ENCODE measurements at regions not wholly inside any gene's neighbourhood (a gene's known extent, or its start where the extent isn't known, plus 50 kb on each side); places are given as distances from the start of the nearest gene placed in this dataset.

DNA sequence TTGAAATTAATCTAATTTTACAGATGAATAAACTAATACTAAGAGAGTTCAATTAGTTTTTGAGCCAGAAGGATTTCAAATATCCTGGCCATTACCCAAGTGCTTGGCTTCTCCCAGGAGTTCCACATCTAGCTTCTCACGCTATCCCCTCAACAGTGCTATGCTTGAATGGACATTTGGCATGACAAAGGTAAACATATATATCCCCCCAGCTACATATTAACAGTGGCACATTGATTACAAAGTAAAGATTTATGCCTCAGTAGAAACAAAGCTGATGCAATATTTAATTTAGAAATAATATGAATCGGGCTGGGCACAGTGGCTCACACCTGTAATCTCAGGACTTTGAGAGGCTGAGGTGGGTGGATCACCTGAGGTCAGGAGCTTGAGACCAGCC lies 434.6 kb upstream of the PRMT6 start:
- H3K4me2 ChIP-seq (ENCODE audit: insufficient read depth, low read length, poor library complexity, severe bottlenecking): no peak overlapping the region
- no peak overlapping the region for H2BK5ac ChIP-seq (ENCODE audit: low read length)
- H3K9me3 ChIP-seq (replicated peaks in 1 of 2; ENCODE audit: control insufficient read depth in 2 of 2, insufficient read depth in 1 of 2, low read depth in 1 of 2, low read length in 2 of 2): no peaks in the 10 kb centered on the region
- no peaks in the 10 kb centered on the region for H3K4me1 ChIP-seq (ENCODE audit: control insufficient read depth in 2 of 2, insufficient read depth in 1 of 2, low read depth in 1 of 2, low read length in 2 of 2)
- H3K23ac ChIP-seq (ENCODE audit: low read depth, low read length, poor library complexity): no peak overlapping the region
- H4K91ac ChIP-seq (ENCODE audit: low read depth, low read length, poor library complexity): no peak overlapping the region
- no peak overlapping the region for H4K8ac ChIP-seq (ENCODE audit: low read depth, low read length)
- H3K36me3 ChIP-seq (replicated peaks in 1 of 2; ENCODE audit: control insufficient read depth in 2 of 2, insufficient read depth in 2 of 2, low read length in 2 of 2): no peaks in the 10 kb centered on the region
- H2AFZ ChIP-seq (ENCODE audit: low read length): no peak overlapping the region
- no peak overlapping the region for H2BK12ac ChIP-seq (ENCODE audit: low read length)
- no peak overlapping the region for H3K4ac ChIP-seq (ENCODE audit: low read length)
- no peak overlapping the region for H3K14ac ChIP-seq (ENCODE audit: low read length)
- H2BK120ac ChIP-seq (ENCODE audit: low read depth, low read length): no peak overlapping the region
- no peaks in the 10 kb centered on the region for H3K27me3 ChIP-seq (ENCODE audit: control insufficient read depth in 3 of 3, insufficient read depth in 3 of 3, low read depth in 1 of 3, low read length in 3 of 3)
- H3K4me3 ChIP-seq (ENCODE audit: low read length in 2 of 2): no peak overlapping the region
- DNase-seq (ENCODE audit: low spot score): no peak
- H3K79me1 ChIP-seq (ENCODE audit: low read depth, low read length): no peaks in the 10 kb centered on the region
- H2AK5ac ChIP-seq (ENCODE audit: low read depth, low read length): no peak overlapping the region
- no CpG with 5 or more reads among the region's 2 CpGs for WGBS, 2 donors (ENCODE audit: extremely low coverage in 2 of 2, insufficient read length in 2 of 2, insufficient replicate concordance in 1 of 2)
- H3K27ac ChIP-seq (replicated peaks; ENCODE audit: low read length): no peak overlapping the region
- no peak overlapping the region for H3K18ac ChIP-seq (ENCODE audit: low read length)
- H3K9ac ChIP-seq (ENCODE audit: low read depth, low read length, poor library complexity): no peak overlapping the region
- no peak overlapping the region for H2BK15ac ChIP-seq (ENCODE audit: low read length)

DNA sequence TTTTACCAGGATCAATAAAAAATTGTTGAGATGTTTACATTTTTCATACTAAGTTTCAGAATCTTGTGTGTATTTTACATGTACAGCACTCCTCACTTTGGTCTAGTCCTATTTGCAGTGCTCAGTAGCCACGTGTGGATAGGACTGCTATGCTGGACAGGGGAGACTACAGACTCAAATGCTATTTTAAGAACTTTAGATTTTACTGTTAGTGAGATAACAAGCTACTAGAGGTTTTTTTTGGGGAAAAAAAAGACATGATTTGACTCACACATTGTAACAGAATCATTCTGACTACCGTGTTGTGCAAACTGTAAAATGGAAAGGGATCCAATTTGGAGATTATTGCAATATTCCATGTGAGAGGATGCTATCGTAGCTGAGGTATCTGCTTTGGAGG lies 418.9 kb upstream of the PRMT6 start:
- H2BK5ac ChIP-seq (ENCODE audit: low read length): no peak overlapping the region
- no peak overlapping the region for H4K91ac ChIP-seq (ENCODE audit: low read depth, low read length, poor library complexity)
- H3K18ac ChIP-seq (ENCODE audit: low read length): no peak overlapping the region
- no peaks in the 10 kb centered on the region for H3K79me1 ChIP-seq (ENCODE audit: low read depth, low read length)
- no peak overlapping the region for H4K8ac ChIP-seq (ENCODE audit: low read depth, low read length)
- H2BK12ac ChIP-seq (ENCODE audit: low read length): no peak overlapping the region
- no peaks in the 10 kb centered on the region for H3K36me3 ChIP-seq (replicated peaks in 1 of 2; ENCODE audit: control insufficient read depth in 2 of 2, insufficient read depth in 2 of 2, low read length in 2 of 2)
- H3K14ac ChIP-seq (ENCODE audit: low read length): no peak overlapping the region
- H2AK5ac ChIP-seq (ENCODE audit: low read depth, low read length): no peak overlapping the region
- H3K23ac ChIP-seq (ENCODE audit: low read depth, low read length, poor library complexity): no peak overlapping the region
- DNase-seq (ENCODE audit: low spot score): no peak
- no peak overlapping the region for H2BK120ac ChIP-seq (ENCODE audit: low read depth, low read length)
- no peak overlapping the region for H3K27ac ChIP-seq (replicated peaks; ENCODE audit: low read length)
- H3K4me3 ChIP-seq (ENCODE audit: low read length in 2 of 2): no peak overlapping the region
- H3K9me3 ChIP-seq (replicated peaks in 1 of 2; ENCODE audit: control insufficient read depth in 2 of 2, insufficient read depth in 1 of 2, low read depth in 1 of 2, low read length in 2 of 2): no peaks in the 10 kb centered on the region
- no peaks in the 10 kb centered on the region for H3K4me1 ChIP-seq (ENCODE audit: control insufficient read depth in 2 of 2, insufficient read depth in 1 of 2, low read depth in 1 of 2, low read length in 2 of 2)
- H3K4me2 ChIP-seq (ENCODE audit: insufficient read depth, low read length, poor library complexity, severe bottlenecking): no peak overlapping the region
- no peak overlapping the region for H3K4ac ChIP-seq (ENCODE audit: low read length)
- H3K27me3 ChIP-seq (ENCODE audit: control insufficient read depth in 3 of 3, insufficient read depth in 3 of 3, low read depth in 1 of 3, low read length in 3 of 3): no peaks in the 10 kb centered on the region
- H2AFZ ChIP-seq (ENCODE audit: low read length): no peak overlapping the region
- H3K9ac ChIP-seq (ENCODE audit: low read depth, low read length, poor library complexity): no peak overlapping the region
- H2BK15ac ChIP-seq (ENCODE audit: low read length): no peak overlapping the region
- no CpG with 5 or more reads among the region's 3 CpGs for whole genome bisulfite sequencing, 2 donors (ENCODE audit: extremely low coverage in 2 of 2, insufficient read length in 2 of 2, insufficient replicate concordance in 1 of 2)

DNA sequence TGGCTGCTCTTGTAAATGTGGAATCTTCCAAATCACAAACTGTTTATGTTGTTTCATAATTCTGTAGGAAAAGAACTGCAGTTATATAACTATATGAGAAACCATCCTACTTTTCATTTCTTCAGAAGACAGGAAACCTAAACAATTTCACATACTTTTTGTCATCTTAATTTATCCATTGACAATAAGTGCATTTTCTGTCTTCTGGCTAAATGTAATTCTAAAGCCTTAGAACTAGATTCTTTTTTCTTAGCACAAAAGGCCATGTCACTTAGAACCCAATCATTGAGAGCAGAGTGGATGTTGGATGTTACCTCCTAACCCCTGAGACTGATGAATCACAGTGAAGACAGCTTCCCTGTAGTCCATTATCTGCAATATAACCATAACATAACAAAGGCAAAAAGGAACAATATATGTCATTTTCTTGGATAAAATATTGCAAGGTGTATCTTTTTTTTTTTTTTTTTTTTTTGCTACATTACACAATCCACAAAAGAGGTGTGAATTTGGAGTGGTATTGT lies 410.2 kb upstream of the PRMT6 start:
- no peak overlapping the region for H2AK5ac ChIP-seq (ENCODE audit: low read depth, low read length)
- H3K27me3 ChIP-seq (ENCODE audit: control insufficient read depth in 3 of 3, insufficient read depth in 3 of 3, low read depth in 1 of 3, low read length in 3 of 3): no peaks in the 10 kb centered on the region
- no peak overlapping the region for H2BK12ac ChIP-seq (ENCODE audit: low read length)
- H3K18ac ChIP-seq (ENCODE audit: low read length): no peak overlapping the region
- no peak overlapping the region for H3K23ac ChIP-seq (ENCODE audit: low read depth, low read length, poor library complexity)
- H3K4ac ChIP-seq (ENCODE audit: low read length): no peak overlapping the region
- H3K9me3 ChIP-seq (replicated peaks in 1 of 2; ENCODE audit: control insufficient read depth in 2 of 2, insufficient read depth in 1 of 2, low read depth in 1 of 2, low read length in 2 of 2): no peaks in the 10 kb centered on the region
- H2BK5ac ChIP-seq (ENCODE audit: low read length): no peak overlapping the region
- no peaks in the 10 kb centered on the region for H3K4me1 ChIP-seq (ENCODE audit: control insufficient read depth in 2 of 2, insufficient read depth in 1 of 2, low read depth in 1 of 2, low read length in 2 of 2)
- H2BK120ac ChIP-seq (ENCODE audit: low read depth, low read length): no peak overlapping the region
- no peak overlapping the region for H3K4me2 ChIP-seq (ENCODE audit: insufficient read depth, low read length, poor library complexity, severe bottlenecking)
- no peaks in the 10 kb centered on the region for H3K79me1 ChIP-seq (ENCODE audit: low read depth, low read length)
- no peak overlapping the region for H3K14ac ChIP-seq (ENCODE audit: low read length)
- no peak overlapping the region for H3K9ac ChIP-seq (ENCODE audit: low read depth, low read length, poor library complexity)
- H4K8ac ChIP-seq (ENCODE audit: low read depth, low read length): no peak overlapping the region
- H3K27ac ChIP-seq (replicated peaks; ENCODE audit: low read length): no peak overlapping the region
- H4K91ac ChIP-seq (ENCODE audit: low read depth, low read length, poor library complexity): no peak overlapping the region
- no peaks in the 10 kb centered on the region for H3K36me3 ChIP-seq (replicated peaks in 1 of 2; ENCODE audit: control insufficient read depth in 2 of 2, insufficient read depth in 2 of 2, low read length in 2 of 2)
- no peak overlapping the region for H2BK15ac ChIP-seq (ENCODE audit: low read length)
- DNase-seq (ENCODE audit: low spot score): no peak
- no peak overlapping the region for H3K4me3 ChIP-seq (ENCODE audit: low read length in 2 of 2)
- no peak overlapping the region for H2AFZ ChIP-seq (ENCODE audit: low read length)

DNA sequence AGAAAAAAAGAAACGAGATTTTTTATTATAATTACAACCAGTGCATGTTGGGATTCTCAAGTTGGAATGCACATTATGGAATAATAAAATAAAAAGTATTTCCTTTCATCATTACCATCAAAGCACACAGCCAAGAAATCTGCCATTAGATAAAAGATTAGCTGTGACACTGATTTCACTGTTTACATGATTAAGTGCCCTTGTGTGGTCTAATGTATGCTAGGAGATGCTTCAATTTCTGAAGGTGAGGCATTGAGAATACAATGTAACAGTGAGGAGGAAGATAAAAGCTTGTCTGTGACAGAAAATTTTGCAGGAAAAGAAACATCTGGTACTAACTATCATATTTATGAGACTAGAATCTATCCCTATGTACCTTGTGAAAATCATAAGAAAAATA lies 409.7 kb upstream of the PRMT6 start:
- Histone ChIP-seq H3K9me3 (replicated peaks in 1 of 2; ENCODE audit: control insufficient read depth in 2 of 2, insufficient read depth in 1 of 2, low read depth in 1 of 2, low read length in 2 of 2) (no peaks in the 10 kb centered on the region), H3K18ac (ENCODE audit: low read length) (no peak overlapping the region), H4K91ac (ENCODE audit: low read depth, low read length, poor library complexity) (no peak overlapping the region), H2BK5ac (ENCODE audit: low read length) (no peak overlapping the region), H3K4me2 (ENCODE audit: insufficient read depth, low read length, poor library complexity, severe bottlenecking) (no peak overlapping the region), H3K14ac (ENCODE audit: low read length) (no peak overlapping the region), H2BK15ac (ENCODE audit: low read length) (no peak overlapping the region), H2BK120ac (ENCODE audit: low read depth, low read length) (no peak overlapping the region), H3K9ac (ENCODE audit: low read depth, low read length, poor library complexity) (no peak overlapping the region), H3K27ac (replicated peaks; ENCODE audit: low read length) (no peak overlapping the region), H3K4me1 (ENCODE audit: control insufficient read depth in 2 of 2, insufficient read depth in 1 of 2, low read depth in 1 of 2, low read length in 2 of 2) (no peaks in the 10 kb centered on the region), H3K36me3 (replicated peaks in 1 of 2; ENCODE audit: control insufficient read depth in 2 of 2, insufficient read depth in 2 of 2, low read length in 2 of 2) (no peaks in the 10 kb centered on the region), H2AK5ac (ENCODE audit: low read depth, low read length) (no peak overlapping the region), H3K23ac (ENCODE audit: low read depth, low read length, poor library complexity) (no peak overlapping the region), H3K79me1 (ENCODE audit: low read depth, low read length) (no peaks in the 10 kb centered on the region), H4K8ac (ENCODE audit: low read depth, low read length) (no peak overlapping the region), H2BK12ac (ENCODE audit: low read length) (no peak overlapping the region), H3K27me3 (ENCODE audit: control insufficient read depth in 3 of 3, insufficient read depth in 3 of 3, low read depth in 1 of 3, low read length in 3 of 3) (no peaks in the 10 kb centered on the region), H2AFZ (ENCODE audit: low read length) (no peak overlapping the region), H3K4ac (ENCODE audit: low read length) (no peak overlapping the region), H3K4me3 (ENCODE audit: low read length in 2 of 2) (no peak overlapping the region)
- DNase-seq (ENCODE audit: low spot score): no peak
- WGBS, 2 donors (ENCODE audit: extremely low coverage in 2 of 2, insufficient read length in 2 of 2, insufficient replicate concordance in 1 of 2): no CpG with 5 or more reads among the region's 1 CpG
